ENCODE measurements at regions not wholly inside any gene's neighbourhood (a gene's known extent, or its start where the extent isn't known, plus 50 kb on each side); places are given as distances from the start of the nearest gene placed in this dataset.

- Histone ChIP-seq H3K36me3 (ENCODE audit: low read depth, missing control alignments) (no peaks in the 10 kb centered on the region), H3K4me3 (no peak overlapping the region), H3K27ac (no peak overlapping the region), H3K4me1 (no peaks in the 10 kb centered on the region), H3K9me3 (no peaks in the 10 kb centered on the region), H3K27me3 (no peaks in the 10 kb centered on the region)
- intact Hi-C loops (cut with DNase I; ENCODE audit: low total_unique reads) = no loop called here
- 87% methylated on average over 5 of the region's 5 CpGs for WGBS, 2 donors
- TF ChIP-seq CTCF (IDR thresholded peaks at IDR 0.05) (no peak), POLR2A (IDR thresholded peaks at IDR 0.05) (no peak)
- DNase-seq = no peak
Measured at GRCh38 chr16:6170022-6170421, 1072.4 kb upstream of the EEF2KMT start.

GRCh38 chr16:6165330-6165979 lies 1067.9 kb upstream of the EEF2KMT start:
- no peak for TF ChIP-seq POLR2A (IDR thresholded peaks at IDR 0.05)
- no peak for TF ChIP-seq CTCF (IDR thresholded peaks at IDR 0.05)
- H3K27ac ChIP-seq = no peak overlapping the region
- no peak overlapping the region for H3K4me3 ChIP-seq
- DNase-seq = no peak
- no peaks in the 10 kb centered on the region for H3K9me3 ChIP-seq
- intact Hi-C loops (cut with DNase I; ENCODE audit: low total_unique reads) = no loop called here
- H3K27me3 ChIP-seq = no peaks in the 10 kb centered on the region
- no peaks in the 10 kb centered on the region for H3K36me3 ChIP-seq (ENCODE audit: low read depth, missing control alignments)
- H3K4me1 ChIP-seq = no peaks in the 10 kb centered on the region
- 57 to 62% methylated on average over 11 of the region's 11 CpGs for WGBS, 2 donors

- TF ChIP-seq CTCF (IDR thresholded peaks at IDR 0.05) (no peak), POLR2A (IDR thresholded peaks at IDR 0.05) (no peak)
- intact Hi-C loops (cut with DNase I; ENCODE audit: low total_unique reads) = no loop called here
- Histone ChIP-seq H3K4me3 (no peak overlapping the region), H3K9me3 (no peaks in the 10 kb centered on the region), H3K36me3 (ENCODE audit: low read depth, missing control alignments) (no peaks in the 10 kb centered on the region), H3K27me3 (no peaks in the 10 kb centered on the region), H3K27ac (no peak overlapping the region), H3K4me1 (no peaks in the 10 kb centered on the region)
- DNase-seq = no peak
- WGBS, 2 donors = 80 to 82% methylated on average over 9 to 10 of the region's 10 CpGs
Measured at GRCh38 chr16:6160871-6161270, 1063.3 kb upstream of the EEF2KMT start.

- H3K36me3 ChIP-seq (ENCODE audit: low read depth, missing control alignments) = no peaks in the 10 kb centered on the region
- H3K27ac ChIP-seq = no peak overlapping the region
Measured at GRCh38 chr16:6160303-6160702, 1062.7 kb upstream of the EEF2KMT start.

More at GRCh38 chr16:6160303-6160702, 1062.7 kb upstream of the EEF2KMT start:
- Histone ChIP-seq H3K4me3 (no peak overlapping the region), H3K9me3 (no peaks in the 10 kb centered on the region), H3K27me3 (no peaks in the 10 kb centered on the region), H3K4me1 (no peaks in the 10 kb centered on the region)
- no peak for DNase-seq
- 88 to 91% methylated on average over 3 of the region's 3 CpGs for WGBS, 2 donors
- TF ChIP-seq POLR2A (IDR thresholded peaks at IDR 0.05) (no peak), CTCF (IDR thresholded peaks at IDR 0.05) (no peak)
- intact Hi-C loops (cut with DNase I; ENCODE audit: low total_unique reads) = no loop called here
